Kidney (tissue), 13 donors: ENCODE measurements at regions not wholly inside any gene's neighbourhood (a gene's known extent, or its start where the extent isn't known, plus 50 kb on each side); places are given as distances from the start of the nearest gene placed in this dataset.

Experiments
- DNase-seq, 5 donors: peaks; one replicate each; pipeline ENCODE4 v3.0.0-alpha.2; 2013 to 2020
- FAIRE-seq: peaks from 2 replicates; lab custom pipeline; 2012; peaks lifted over from hg19 to GRCh38; lab: Jason Lieb, UNC
- H3K27ac ChIP-seq, 2 donors: one replicate each; pipeline ENCODE4 v1.7.0; 2013; ENCODE audit warnings: low read depth in 2 of 2, low read length in 2 of 2, inconsistent platforms in 1 of 2
- H3K27me3 ChIP-seq: one replicate; pipeline ENCODE4 v1.7.1; 2013; ENCODE audit warnings: low read length, inconsistent platforms; ENCODE audit not compliant: control insufficient read depth, insufficient read depth
- H3K36me3 ChIP-seq, 3 donors: one replicate each; pipeline versions ENCODE4 v1.7.0 to v1.7.1; 2013; ENCODE audit warnings: low read length in 3 of 3, control low read depth in 1 of 3, inconsistent platforms in 1 of 3; ENCODE audit not compliant: insufficient read depth in 3 of 3, control insufficient read depth in 2 of 3
- H3K4me1 ChIP-seq, 3 donors: one replicate each; pipeline versions ENCODE4 v1.7.0 to v1.7.1; 2013; ENCODE audit warnings: low read length in 3 of 3, inconsistent platforms in 1 of 3, low read depth in 1 of 3; ENCODE audit not compliant: control insufficient read depth in 2 of 3, insufficient read depth in 2 of 3
- H3K4me3 ChIP-seq, 3 donors: one replicate each; pipeline versions ENCODE4 v1.7.0 to v1.8.1; 2013; ENCODE audit warnings: low read length in 3 of 3, control low read depth in 1 of 3, inconsistent platforms in 1 of 3
- H3K9ac ChIP-seq, 3 donors: one replicate each; pipeline versions ENCODE4 v1.7.0 to v1.7.1; 2013; ENCODE audit warnings: low read length in 3 of 3, control low read depth in 1 of 3, inconsistent platforms in 1 of 3
- H3K9me3 ChIP-seq, 3 donors: one replicate each; pipeline versions ENCODE4 v1.7.0 to v1.7.1; 2013; ENCODE audit warnings: low read length in 3 of 3, control low read depth in 1 of 3, inconsistent platforms in 1 of 3; ENCODE audit not compliant: control insufficient read depth in 2 of 3, insufficient read depth in 1 of 3
- intact Hi-C: fragments of 100-400 bp; cut with DNase I; formaldehyde crosslinking; loops from one replicate; pipeline ENCODE4 v1.11.1; 2022
- TF ChIP-seq, protein P1 (sequence below): IDR thresholded peaks from 3 replicates; pipeline ENCODE4 v1.5.1; 2012; ENCODE audit warnings: mild to moderate bottlenecking, moderate library complexity, borderline replicate concordance; ENCODE audit not compliant: insufficient read depth; ENCODE audit errors: extremely low read depth
- donor health status: control.
- donor health status: control.
- donor health status: control.
- donor health status: control.
- donor health status: control.
- donor health status: DM: yes; HTN: yes; CAD: no.
- donor health status: Normal renal cell carcinoma (clear cell type).

DNA sequence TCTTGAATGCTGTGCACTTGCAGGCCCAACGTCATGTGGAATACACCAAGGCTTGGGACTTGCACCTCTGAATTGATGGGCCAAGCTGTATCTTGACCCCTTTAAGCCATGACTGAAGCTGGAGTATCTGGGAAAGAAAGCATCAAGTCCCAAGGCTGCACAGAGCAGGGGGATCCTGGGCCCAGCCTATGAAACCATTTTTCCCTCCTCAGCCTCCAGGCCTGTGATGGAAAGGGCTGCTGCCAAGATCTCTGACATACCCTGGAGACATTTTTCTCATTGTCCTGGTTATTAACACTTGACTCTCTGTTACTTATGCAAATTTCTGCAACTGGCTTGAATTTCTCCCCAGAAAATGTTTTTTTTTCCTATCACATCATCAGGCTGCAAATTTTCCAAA lies 174.0 kb upstream of the SNX2 start:
- TF ChIP-seq, protein P1, sequence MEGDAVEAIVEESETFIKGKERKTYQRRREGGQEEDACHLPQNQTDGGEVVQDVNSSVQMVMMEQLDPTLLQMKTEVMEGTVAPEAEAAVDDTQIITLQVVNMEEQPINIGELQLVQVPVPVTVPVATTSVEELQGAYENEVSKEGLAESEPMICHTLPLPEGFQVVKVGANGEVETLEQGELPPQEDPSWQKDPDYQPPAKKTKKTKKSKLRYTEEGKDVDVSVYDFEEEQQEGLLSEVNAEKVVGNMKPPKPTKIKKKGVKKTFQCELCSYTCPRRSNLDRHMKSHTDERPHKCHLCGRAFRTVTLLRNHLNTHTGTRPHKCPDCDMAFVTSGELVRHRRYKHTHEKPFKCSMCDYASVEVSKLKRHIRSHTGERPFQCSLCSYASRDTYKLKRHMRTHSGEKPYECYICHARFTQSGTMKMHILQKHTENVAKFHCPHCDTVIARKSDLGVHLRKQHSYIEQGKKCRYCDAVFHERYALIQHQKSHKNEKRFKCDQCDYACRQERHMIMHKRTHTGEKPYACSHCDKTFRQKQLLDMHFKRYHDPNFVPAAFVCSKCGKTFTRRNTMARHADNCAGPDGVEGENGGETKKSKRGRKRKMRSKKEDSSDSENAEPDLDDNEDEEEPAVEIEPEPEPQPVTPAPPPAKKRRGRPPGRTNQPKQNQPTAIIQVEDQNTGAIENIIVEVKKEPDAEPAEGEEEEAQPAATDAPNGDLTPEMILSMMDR, result no peak
- Histone ChIP-seq H3K36me3 (no peaks in the 10 kb centered on the region), H3K27me3 (no peaks in the 10 kb centered on the region), H3K4me1 (no peaks in the 10 kb centered on the region), H3K4me3 (no peak overlapping the region), H3K9me3 (no peaks in the 10 kb centered on the region), H3K9ac (no peak overlapping the region), H3K27ac (no peak overlapping the region)
- DNase-seq (no peak), FAIRE-seq (no peak)
- intact Hi-C loops, result no loop called here

DNA sequence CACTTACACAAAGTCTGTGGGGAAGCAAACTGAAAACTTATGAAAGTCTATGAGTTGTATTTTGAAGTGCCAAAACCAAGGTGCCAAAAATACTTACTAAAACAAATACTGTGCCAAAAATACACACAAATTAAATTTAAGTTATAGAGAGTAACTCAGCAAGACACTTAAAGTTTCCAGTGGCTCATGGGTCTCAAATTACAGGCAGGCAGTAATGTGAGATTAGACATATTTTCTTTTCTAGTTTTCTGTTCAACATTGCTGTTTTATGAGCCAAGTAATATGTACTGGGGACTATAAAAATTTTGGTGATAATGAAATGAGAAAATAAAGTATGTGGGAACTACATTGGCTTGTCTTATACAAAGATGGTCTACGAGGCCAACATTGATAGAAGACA lies 172.2 kb upstream of the SNX2 start:
- Histone ChIP-seq H3K4me3 (no peak overlapping the region), H3K9ac (no peak overlapping the region), H3K27me3 (no peaks in the 10 kb centered on the region), H3K4me1 (no peaks in the 10 kb centered on the region), H3K36me3 (no peaks in the 10 kb centered on the region), H3K27ac (no peak overlapping the region), H3K9me3 (no peaks in the 10 kb centered on the region)
- DNase-seq (peak in 2 of 5 donors; percentile 49 to 52), FAIRE-seq (no peak)
- intact Hi-C loops, result no loop called here
- TF ChIP-seq, protein P1, result no peak

DNA sequence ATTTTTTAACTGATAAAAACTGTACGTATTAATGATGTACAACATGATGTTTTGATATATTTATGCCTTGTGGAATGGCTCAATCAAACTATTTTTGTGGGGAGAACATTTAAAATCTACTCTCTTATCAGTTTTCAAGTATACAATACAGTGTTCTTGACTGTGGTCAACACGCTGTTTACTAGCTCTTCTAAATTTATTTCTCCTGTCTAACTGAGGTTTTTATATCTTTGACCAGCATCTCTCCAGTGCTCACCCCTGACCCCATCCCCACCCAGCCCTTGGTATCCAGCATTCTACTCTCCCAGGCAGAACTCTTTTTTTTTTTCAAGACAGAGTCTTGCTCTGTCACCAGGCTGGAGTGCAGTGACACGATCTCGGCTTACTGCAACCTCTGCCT lies 169.6 kb upstream of the SNX2 start:
- Histone ChIP-seq H3K36me3 (no peaks in the 10 kb centered on the region), H3K9ac (no peak overlapping the region), H3K9me3 (no peaks in the 10 kb centered on the region), H3K4me3 (no peak overlapping the region), H3K27me3 (no peaks in the 10 kb centered on the region), H3K4me1 (no peaks in the 10 kb centered on the region), H3K27ac (no peak overlapping the region)
- no peak for FAIRE-seq
- intact Hi-C loops, result no loop called here
- no peak for DNase-seq
- TF ChIP-seq, protein P1, result no peak

DNA sequence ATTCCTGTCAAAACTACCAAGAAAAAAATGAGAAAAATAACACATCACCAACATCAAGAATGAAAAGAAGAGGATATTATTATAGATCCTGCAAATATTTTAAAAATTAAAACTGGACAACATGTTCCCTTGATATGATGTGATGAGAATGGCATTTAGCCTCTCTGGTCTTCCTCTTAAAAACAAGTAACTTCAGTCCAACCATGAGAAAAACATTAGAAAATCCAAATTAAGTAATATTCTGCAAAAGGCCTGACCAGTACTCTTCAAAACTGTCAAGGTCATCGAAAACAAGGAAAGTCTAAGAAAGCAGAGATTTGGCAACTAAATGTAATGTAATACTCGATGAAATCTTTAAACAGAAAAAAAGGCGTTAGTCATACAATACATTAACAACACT lies 167.1 kb upstream of the SNX2 start:
- intact Hi-C loops, result no loop called here
- H3K9ac ChIP-seq, result no peak overlapping the region
- H3K9me3 ChIP-seq, result no peaks in the 10 kb centered on the region
- H3K27ac ChIP-seq, result no peak overlapping the region
- H3K4me1 ChIP-seq, result no peaks in the 10 kb centered on the region
- no peaks in the 10 kb centered on the region for H3K36me3 ChIP-seq
- no peak for DNase-seq
- TF ChIP-seq, protein P1, result no peak
- FAIRE-seq, result no peak
- no peak overlapping the region for H3K4me3 ChIP-seq
- no peaks in the 10 kb centered on the region for H3K27me3 ChIP-seq
